GM12878 (cell line): ENCODE measurements at regions not wholly inside any gene's neighbourhood (a gene's known extent, or its start where the extent isn't known, plus 50 kb on each side); places are given as distances from the start of the nearest gene placed in this dataset.

Source experiments
- ATAC-seq: fragments of 200-7000 bp; cut with Tn5 transposase; 3 replicates; pipeline ENCODE4 v1.9.1; 2020; ENCODE audit warnings: mild to moderate bottlenecking, moderate library complexity
- BruUV-seq: library from RNA; stranded (reverse); fragments of 400-500 nt; replicated peaks from 2 replicates; lab custom pipeline; 2021; lab: Mats Ljungman, UMichigan
- CTCF ChIA-PET: fragments of 300-600 bp; sonication (Branson Sonifier 250); formaldehyde crosslinking; extraction: SDS; loops from one replicate; lab custom pipeline; 2021; ENCODE audit warnings: inconsistent platforms; lab: Yijun Ruan, JAX
- POLR2A ChIA-PET: fragments of 350-600 bp; formaldehyde crosslinking; extraction: SDS; loops from one replicate; lab custom pipeline; 2021; ENCODE audit warnings: inconsistent platforms; lab: Charles Lee
- RAD21 ChIA-PET: fragments of 300-600 bp; sonication (Branson Sonifier 250); formaldehyde crosslinking; loops from one replicate; lab custom pipeline; 2023; ENCODE audit warnings: antibody characterized with exemption; ENCODE audit not compliant: unreplicated experiment; lab: Charles Lee
- SMC1A ChIA-PET: fragments of 300-600 bp; sonication (Branson Sonifier 250); formaldehyde crosslinking; loops from one replicate; lab custom pipeline; 2023; ENCODE audit not compliant: unreplicated experiment, uncharacterized antibody; lab: Charles Lee
- DNase-seq: peaks from one replicate; pipeline ENCODE4 v3.0.0-alpha.2; 2011; ENCODE audit warnings: low read depth, low spot score
- FAIRE-seq: peaks from 3 replicates; lab custom pipeline; 2011; peaks lifted over from hg19 to GRCh38; lab: Jason Lieb, UNC
- H2AFZ ChIP-seq: 2 replicates; pipeline ENCODE4 v1.6.0; 2011; ENCODE audit warnings: low read depth, low read length, control low read depth; ENCODE audit not compliant: control insufficient read depth
- H3K27ac ChIP-seq: 2 replicates; pipeline ENCODE4 v1.5.1; 2011; ENCODE audit warnings: control low read depth; ENCODE audit not compliant: control insufficient read depth, insufficient read depth
- H3K27me3 ChIP-seq, 2 experiments: replicated peaks in 1 of 2; 2 replicates each; pipeline versions ENCODE4 v1.6.0 to v1.6.1; 2011; ENCODE audit warnings: low read length in 1 of 2; ENCODE audit not compliant: control insufficient read depth in 2 of 2, insufficient read depth in 2 of 2
- H3K36me3 ChIP-seq, 2 experiments: 2 replicates each; pipeline ENCODE4 v1.5.1; 2011; ENCODE audit warnings: low read length in 1 of 2; ENCODE audit not compliant: control insufficient read depth in 2 of 2, insufficient read depth in 2 of 2
- H3K4me1 ChIP-seq: 2 replicates; pipeline ENCODE4 v1.6.1; 2011; ENCODE audit warnings: mild to moderate bottlenecking, low read length, moderate library complexity, mixed read lengths; ENCODE audit not compliant: control insufficient read depth, insufficient read depth
- H3K4me2 ChIP-seq: 2 replicates; pipeline ENCODE4 v1.6.0; 2011; ENCODE audit warnings: control low read depth; ENCODE audit not compliant: control insufficient read depth, insufficient read depth
- H3K4me3 ChIP-seq: fragments of 200-600 bp; sonication (generic); 2 replicates; pipeline ENCODE4 v1.5.1; 2016
- H3K79me2 ChIP-seq: 2 replicates; pipeline ENCODE4 v1.6.0; 2011; ENCODE audit warnings: low read length; ENCODE audit not compliant: control insufficient read depth, insufficient read depth
- H3K9ac ChIP-seq: 2 replicates; pipeline ENCODE4 v1.8.0; 2011; ENCODE audit warnings: low read length, control low read depth, mixed read lengths; ENCODE audit not compliant: control insufficient read depth, insufficient read depth
- H3K9me3 ChIP-seq: replicated peaks from 3 replicates; pipeline ENCODE4 v1.5.1; 2011; ENCODE audit warnings: mild to moderate bottlenecking, low read length; ENCODE audit not compliant: control insufficient read depth, insufficient read depth
- H4K20me1 ChIP-seq: 2 replicates; pipeline ENCODE4 v1.6.0; 2011; ENCODE audit not compliant: control insufficient read depth, insufficient read depth
- CBX3 ChIP-seq: fragments of 200-600 bp; sonication (generic); IDR thresholded peaks from 2 replicates; pipeline ENCODE4 v1.6.1; 2016; ENCODE audit warnings: low read depth, borderline replicate concordance
- CBX5 ChIP-seq: sonication (generic); IDR thresholded peaks from 2 replicates; pipeline ENCODE4 v1.6.1; 2016; ENCODE audit warnings: low read depth, moderate library complexity, mild to moderate bottlenecking, inconsistent platforms
- MTA3 ChIP-seq: IDR thresholded peaks from 2 replicates; pipeline ENCODE4 v1.6.1; 2012; ENCODE audit warnings: low read length, inconsistent platforms, borderline replicate concordance
- SRF ChIP-seq, 2 experiments: IDR thresholded peaks; 2 replicates each; pipeline ENCODE4 v1.6.1; 2011; ENCODE audit warnings: low read depth in 2 of 2, low read length in 2 of 2, mild to moderate bottlenecking in 1 of 2, moderate library complexity in 1 of 2
- TAF1 ChIP-seq: IDR thresholded peaks from 2 replicates; pipeline ENCODE4 v1.6.1; 2011; ENCODE audit warnings: mild to moderate bottlenecking, low read depth, low read length, borderline replicate concordance
- WGBS: methylation state at CpG from one replicate; pipeline ENCODE4 v1.1.6; 2016; ENCODE audit warnings: low lambda C conversion rate; ENCODE audit not compliant: insufficient replicate concordance, insufficient coverage; ENCODE audit errors: missing lambda C conversion rate; 5-methylcytosine and 5-hydroxymethylcytosine counted together
- in situ Hi-C: fragments of 300-500 bp; cut with MboI; formaldehyde crosslinking; loops from 9 replicates; pipeline ENCODE4 v1.14.3; 2018; ENCODE audit warnings: mixed read lengths
- intact Hi-C: fragments of 100-400 bp; cut with micrococcal nuclease; formaldehyde crosslinking; loops from one replicate; pipeline ENCODE4 v1.14.2; 2022; ENCODE audit not compliant: unreplicated experiment

GRCh38 chr5:35487233-35488025, 130.2 kb upstream of the SPEF2 start:
- ATAC-seq (no peak), DNase-seq (no peak), FAIRE-seq (no peak)
- RAD21 ChIA-PET: no interaction called here
- H3K4me1 ChIP-seq: no peaks in the 10 kb centered on the region
- no peaks in the 10 kb centered on the region for H4K20me1 ChIP-seq
- H3K9me3 ChIP-seq: no peaks in the 10 kb centered on the region
- no peak overlapping the region for H3K4me3 ChIP-seq
- no peaks in the 10 kb centered on the region for H3K27me3 ChIP-seq
- H3K36me3 ChIP-seq: no peaks in the 10 kb centered on the region
- SMC1A ChIA-PET: no interaction called here
- H3K4me2 ChIP-seq: no peak overlapping the region
- in situ Hi-C loops (no loop called here), intact Hi-C loops (no loop called here)
- 47% methylated on average over 5 of the region's 5 CpGs for WGBS
- H2AFZ ChIP-seq: no peak overlapping the region
- no peak overlapping the region for H3K9ac ChIP-seq
- CTCF ChIA-PET: no interaction called here
- no TSS peak for BruUV-seq
- no peaks in the 10 kb centered on the region for H3K79me2 ChIP-seq
- POLR2A ChIA-PET: no interaction called here
- TF ChIP-seq CBX3: no peak
- TF ChIP-seq MTA3: no peak
- TF ChIP-seq, all 136 proteins: peak for 0
- H3K27ac ChIP-seq: no peak overlapping the region

GRCh38 chr5:35485487-35485886, 132.2 kb upstream of the SPEF2 start:
- in situ Hi-C loops: no loop called here
- H3K4me1 ChIP-seq: no peaks in the 10 kb centered on the region
- TF ChIP-seq CBX5: no peak
- TF ChIP-seq TAF1: no peak
- no peak for TF ChIP-seq CBX3
- no peak for TF ChIP-seq SRF (IDR thresholded peaks at IDR 0.05; ENCODE audit: low read depth in 2 of 2, low read length in 2 of 2)
- TF ChIP-seq, all 136 proteins: peak for 0
- H3K27me3 ChIP-seq: no peaks in the 10 kb centered on the region
- no peak overlapping the region for H3K9ac ChIP-seq
- RAD21 ChIA-PET: no interaction called here
- DNase-seq: no peak
- H3K27ac ChIP-seq: no peak overlapping the region
- FAIRE-seq: no peak
- H3K4me2 ChIP-seq: no peak overlapping the region
- SMC1A ChIA-PET: no interaction called here
- H3K36me3 ChIP-seq: no peaks in the 10 kb centered on the region
- no peak overlapping the region for H3K4me3 ChIP-seq
- H3K79me2 ChIP-seq: no peaks in the 10 kb centered on the region
- no peaks in the 10 kb centered on the region for H4K20me1 ChIP-seq
- no peak for ATAC-seq
- H2AFZ ChIP-seq: no peak overlapping the region
- intact Hi-C loops: no loop called here
- CTCF ChIA-PET: no interaction called here
- POLR2A ChIA-PET: no interaction called here
- H3K9me3 ChIP-seq: no peaks in the 10 kb centered on the region
- BruUV-seq: no TSS peak
